ENCODE measurements at regions not wholly inside any gene's neighbourhood (a gene's known extent, or its start where the extent isn't known, plus 50 kb on each side); places are given as distances from the start of the nearest gene placed in this dataset.

GRCh38 chr14:80358112-80358511, 146.8 kb upstream of the DIO2 start:
- no peak for DNase-seq (ENCODE audit: low read depth)
- no peak overlapping the region for H3K4me3 ChIP-seq (ENCODE audit: low read length)
- no peak for TF ChIP-seq CTCF (conservative IDR thresholded peaks at IDR 0.05; ENCODE audit: low read length)

- no peak for DNase-seq (ENCODE audit: low read depth)
- TF ChIP-seq CTCF (conservative IDR thresholded peaks at IDR 0.05; ENCODE audit: low read length): peak; percentile 34
These were observed 145.1 kb upstream of the DIO2 start for GRCh38 chr14:80356413-80356812.

GRCh38 chr14:80354860-80355581, 143.7 kb upstream of the DIO2 start:
- H3K4me3 ChIP-seq (ENCODE audit: low read length): no peak overlapping the region
- no peak for DNase-seq (ENCODE audit: low read depth)
- TF ChIP-seq CTCF (conservative IDR thresholded peaks at IDR 0.05; ENCODE audit: low read length): no peak

More at GRCh38 chr14:80356413-80356812, 145.1 kb upstream of the DIO2 start:
- no peak overlapping the region for H3K4me3 ChIP-seq (ENCODE audit: low read length)

- H3K4me3 ChIP-seq (ENCODE audit: low read length): no peak overlapping the region
- TF ChIP-seq CTCF (conservative IDR thresholded peaks at IDR 0.05; ENCODE audit: low read length): no peak
- DNase-seq (ENCODE audit: low read depth): no peak
These were observed 141.2 kb upstream of the DIO2 start for GRCh38 chr14:80352471-80352870.

GRCh38 chr14:80350707-80351106, 139.4 kb upstream of the DIO2 start:
- TF ChIP-seq CTCF (conservative IDR thresholded peaks at IDR 0.05; ENCODE audit: low read length): no peak
- no peak overlapping the region for H3K4me3 ChIP-seq (ENCODE audit: low read length)
- DNase-seq (ENCODE audit: low read depth): no peak

GRCh38 chr14:80346395-80346794, 135.1 kb upstream of the DIO2 start:
- no peak for TF ChIP-seq CTCF (conservative IDR thresholded peaks at IDR 0.05; ENCODE audit: low read length)
- DNase-seq (ENCODE audit: low read depth): peak; percentile 37
- no peak overlapping the region for H3K4me3 ChIP-seq (ENCODE audit: low read length)

GRCh38 chr14:80344208-80344607, 132.9 kb upstream of the DIO2 start:
- TF ChIP-seq CTCF (conservative IDR thresholded peaks at IDR 0.05; ENCODE audit: low read length): no peak
- no peak overlapping the region for H3K4me3 ChIP-seq (ENCODE audit: low read length)
- DNase-seq (ENCODE audit: low read depth): no peak
